ENCODE measurements at regions not wholly inside any gene's neighbourhood (a gene's known extent, or its start where the extent isn't known, plus 50 kb on each side); places are given as distances from the start of the nearest gene placed in this dataset.

- H3K27ac ChIP-seq (ENCODE audit: low read length) = no peak overlapping the region
- Mint-ChIP-seq H3K4me3 (no peak overlapping the region), H3K27me3 (ENCODE audit: low read depth in 2 of 2) (peaks cover 1 to 7% of the 10 kb centered on the region in 2 donors), H3K27ac (no peak overlapping the region), H3K36me3 (no peaks in the 10 kb centered on the region), H3K4me1 (no peaks in the 10 kb centered on the region), H3K9me3 (no peaks in the 10 kb centered on the region)
- H3K4me3 ChIP-seq (ENCODE audit: low read length) = no peak overlapping the region
- WGBS (ENCODE audit: insufficient coverage) = 85% methylated on average over 1 of the region's 1 CpG
- peaks cover 2% of the 10 kb centered on the region for H3K27me3 ChIP-seq (ENCODE audit: control insufficient read depth, insufficient read depth, low read length)
- intact Hi-C loops (cut with micrococcal nuclease) = no loop called here
- no peaks in the 10 kb centered on the region for H3K9me3 ChIP-seq (ENCODE audit: control insufficient read depth, insufficient read depth, low read length)
- DNase-seq = no peak
- no peaks in the 10 kb centered on the region for H3K4me1 ChIP-seq (ENCODE audit: control insufficient read depth, insufficient read depth, low read length)
- no peak for TF ChIP-seq CTCF (IDR thresholded peaks at IDR 0.05)
- no peaks in the 10 kb centered on the region for H3K36me3 ChIP-seq (ENCODE audit: control insufficient read depth, insufficient read depth, low read length)
- ATAC-seq = no peak
These were observed 277.7 kb upstream of the ROPN1 start for GRCh38 chr3:124269619-124270018.

GRCh38 chr3:124272605-124273151, 280.8 kb upstream of the ROPN1 start:
- Histone ChIP-seq H3K4me3 (ENCODE audit: low read length) (no peak overlapping the region), H3K9me3 (ENCODE audit: control insufficient read depth, insufficient read depth, low read length) (no peaks in the 10 kb centered on the region), H3K27ac (ENCODE audit: low read length) (no peak overlapping the region), H3K4me1 (ENCODE audit: control insufficient read depth, insufficient read depth, low read length) (no peaks in the 10 kb centered on the region), H3K36me3 (ENCODE audit: control insufficient read depth, insufficient read depth, low read length) (no peaks in the 10 kb centered on the region), H3K27me3 (ENCODE audit: control insufficient read depth, insufficient read depth, low read length) (peaks cover 2% of the 10 kb centered on the region)
- Mint-ChIP-seq H3K9me3 (no peaks in the 10 kb centered on the region), H3K27ac (no peak overlapping the region), H3K27me3 (ENCODE audit: low read depth in 2 of 2) (peaks cover 12% of the 10 kb centered on the region in 2 donors), H3K4me1 (no peaks in the 10 kb centered on the region), H3K36me3 (no peaks in the 10 kb centered on the region), H3K4me3 (no peak overlapping the region)
- ATAC-seq (no peak), DNase-seq (no peak)
- intact Hi-C loops (cut with micrococcal nuclease) = no loop called here
- no peak for TF ChIP-seq CTCF (IDR thresholded peaks at IDR 0.05)
- 81% methylated on average over 6 of the region's 6 CpGs for WGBS (ENCODE audit: insufficient coverage)

GRCh38 chr3:124273651-124274050, 281.7 kb upstream of the ROPN1 start:
- Mint-ChIP-seq H3K27ac (no peak overlapping the region), H3K27me3 (ENCODE audit: low read depth in 2 of 2) (peaks cover 12% of the 10 kb centered on the region in 2 donors), H3K4me3 (no peak overlapping the region), H3K9me3 (no peaks in the 10 kb centered on the region), H3K36me3 (no peaks in the 10 kb centered on the region), H3K4me1 (no peaks in the 10 kb centered on the region)
- Histone ChIP-seq H3K9me3 (ENCODE audit: control insufficient read depth, insufficient read depth, low read length) (no peaks in the 10 kb centered on the region), H3K27me3 (ENCODE audit: control insufficient read depth, insufficient read depth, low read length) (peaks cover 2% of the 10 kb centered on the region), H3K36me3 (ENCODE audit: control insufficient read depth, insufficient read depth, low read length) (no peaks in the 10 kb centered on the region), H3K4me3 (ENCODE audit: low read length) (no peak overlapping the region), H3K4me1 (ENCODE audit: control insufficient read depth, insufficient read depth, low read length) (no peaks in the 10 kb centered on the region), H3K27ac (ENCODE audit: low read length) (no peak overlapping the region)
- no peak for ATAC-seq
- WGBS (ENCODE audit: insufficient coverage) = 89% methylated on average over 3 of the region's 3 CpGs
- intact Hi-C loops (cut with micrococcal nuclease) = no loop called here
- no peak for DNase-seq
- TF ChIP-seq CTCF (IDR thresholded peaks at IDR 0.05) = no peak

GRCh38 chr3:124274051-124274450, 282.1 kb upstream of the ROPN1 start:
- no peaks in the 10 kb centered on the region for H3K36me3 Mint-ChIP-seq
- H3K4me3 Mint-ChIP-seq = no peak overlapping the region
- H3K27ac Mint-ChIP-seq = no peak overlapping the region
- Histone ChIP-seq H3K4me1 (ENCODE audit: control insufficient read depth, insufficient read depth, low read length) (no peaks in the 10 kb centered on the region), H3K4me3 (ENCODE audit: low read length) (no peak overlapping the region), H3K27ac (ENCODE audit: low read length) (no peak overlapping the region), H3K27me3 (ENCODE audit: control insufficient read depth, insufficient read depth, low read length) (peaks cover 2% of the 10 kb centered on the region), H3K36me3 (ENCODE audit: control insufficient read depth, insufficient read depth, low read length) (no peaks in the 10 kb centered on the region), H3K9me3 (ENCODE audit: control insufficient read depth, insufficient read depth, low read length) (no peaks in the 10 kb centered on the region)
- peaks cover 12% of the 10 kb centered on the region in 2 donors for H3K27me3 Mint-ChIP-seq (ENCODE audit: low read depth in 2 of 2)
- no peak for TF ChIP-seq CTCF (IDR thresholded peaks at IDR 0.05)
- ATAC-seq = no peak
- intact Hi-C loops (cut with micrococcal nuclease) = no loop called here
- 86% methylated on average over 8 of the region's 8 CpGs for WGBS (ENCODE audit: insufficient coverage)
- no peaks in the 10 kb centered on the region for H3K4me1 Mint-ChIP-seq
- DNase-seq = no peak
- no peaks in the 10 kb centered on the region for H3K9me3 Mint-ChIP-seq

All from natural killer cell (primary cell).